ENCODE measurements at regions not wholly inside any gene's neighbourhood (a gene's known extent, or its start where the extent isn't known, plus 50 kb on each side); places are given as distances from the start of the nearest gene placed in this dataset.
A peak's percentile ranks its signal among the peaks of the same experiment; 100 is the strongest.
"Not testable (repeated sequence)": the region's sequence is repeated elsewhere in the genome, so short reads cannot be mapped to it uniquely, and the experiment has no call there.

GRCh38 chr3:139116631-139117030 lies 71.9 kb upstream of the PRR23C start:
- H3K4me1 ChIP-seq (ENCODE audit: control extremely low read depth in 1 of 4, control insufficient read depth in 4 of 4, insufficient read depth in 4 of 4, low read length in 3 of 4): peaks cover 2 to 24% (median 22%) of the 10 kb centered on the region in 4 experiments
- H3K27me3 ChIP-seq (replicated peaks in 2 of 5; ENCODE audit: control insufficient read depth in 4 of 5, insufficient read depth in 5 of 5, low read length in 4 of 5); POLR2A ChIA-PET; H3K27ac ChIP-seq (ENCODE audit: insufficient read depth in 1 of 2, low read depth in 1 of 2, low read length in 2 of 2, poor library complexity in 1 of 2, severe bottlenecking in 2 of 2); DNase-seq; H3K4me3 ChIP-seq (ENCODE audit: control insufficient read depth in 1 of 7, extremely low read depth in 1 of 7, insufficient read depth in 4 of 7, low read depth in 2 of 7, low read length in 6 of 7); H3K9me3 ChIP-seq (ENCODE audit: control extremely low read depth in 1 of 5, control insufficient read depth in 4 of 5, insufficient read depth in 2 of 5, low read depth in 1 of 5, low read length in 4 of 5); H3K36me3 ChIP-seq (ENCODE audit: control insufficient read depth in 4 of 4, insufficient read depth in 4 of 4, low read length in 3 of 4); CTCF ChIA-PET: not testable (repeated sequence)
- 96% methylated on average over 3 of the region's 7 CpGs for WGBS (ENCODE audit: insufficient coverage)

DNA sequence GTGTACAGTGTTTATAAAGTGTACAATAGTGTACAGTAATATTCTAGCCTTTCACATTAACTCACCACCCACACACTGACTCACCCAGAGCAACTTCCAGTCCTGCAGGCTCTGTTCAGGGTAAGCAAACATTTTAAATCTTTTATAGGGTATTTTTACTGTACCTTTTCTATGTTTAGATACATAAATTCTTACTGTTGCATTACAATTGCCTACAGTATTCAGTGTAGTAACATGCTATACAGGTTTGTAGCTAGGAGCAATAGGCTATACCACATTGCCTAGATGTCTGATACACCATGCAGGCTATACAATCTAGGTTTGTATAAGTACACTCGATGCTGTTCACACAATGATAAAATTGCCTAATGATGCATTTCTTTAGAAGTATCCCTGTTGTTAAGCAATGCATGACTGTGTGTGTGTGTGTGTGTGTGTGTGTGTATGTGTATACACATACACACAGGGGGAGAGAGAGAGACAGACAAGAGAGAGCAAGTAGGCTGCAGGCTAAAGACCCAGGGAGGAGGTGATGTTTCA lies 72.5 kb upstream of the PRR23C start:
- DNase-seq: peak in 2 of 3 donors; percentile 19 to 28

GRCh38 chr3:139117883-139118760 lies 73.4 kb upstream of the PRR23C start:
- ChIA-PET POLR2A (no interaction called here), CTCF (interaction anchor here (2.2 kb wide), 1 partner anchor 8 kb away, joined by 8 read pairs; no protein-coding TSS in a partner anchor)
- H3K4me1 ChIP-seq (ENCODE audit: control extremely low read depth in 1 of 4, control insufficient read depth in 4 of 4, insufficient read depth in 4 of 4, low read length in 3 of 4): peaks cover 5 to 31% (median 22%) of the 10 kb centered on the region in 4 experiments
- H3K27ac ChIP-seq (ENCODE audit: insufficient read depth in 1 of 2, low read depth in 1 of 2, low read length in 2 of 2, poor library complexity in 1 of 2, severe bottlenecking in 2 of 2): no peak overlapping the region
- H3K36me3 ChIP-seq (ENCODE audit: control insufficient read depth in 4 of 4, insufficient read depth in 4 of 4, low read length in 3 of 4): no peaks in the 10 kb centered on the region
- no peak overlapping the region for H3K4me3 ChIP-seq (ENCODE audit: control insufficient read depth in 1 of 7, extremely low read depth in 1 of 7, insufficient read depth in 4 of 7, low read depth in 2 of 7, low read length in 6 of 7)
- WGBS (ENCODE audit: insufficient coverage): 96% methylated on average over 7 of the region's 7 CpGs
- no peaks in the 10 kb centered on the region for H3K27me3 ChIP-seq (replicated peaks in 2 of 5; ENCODE audit: control insufficient read depth in 4 of 5, insufficient read depth in 5 of 5, low read length in 4 of 5)
- no peak for DNase-seq
- H3K9me3 ChIP-seq (ENCODE audit: control extremely low read depth in 1 of 5, control insufficient read depth in 4 of 5, insufficient read depth in 2 of 5, low read depth in 1 of 5, low read length in 4 of 5): no peaks in the 10 kb centered on the region

More for the DNA sequence above, 72.5 kb upstream of the PRR23C start:
- no peaks in the 10 kb centered on the region for H3K9me3 ChIP-seq (ENCODE audit: control extremely low read depth in 1 of 5, control insufficient read depth in 4 of 5, insufficient read depth in 2 of 5, low read depth in 1 of 5, low read length in 4 of 5)
- H3K27ac ChIP-seq (ENCODE audit: insufficient read depth in 1 of 2, low read depth in 1 of 2, low read length in 2 of 2, poor library complexity in 1 of 2, severe bottlenecking in 2 of 2): no peak overlapping the region
- no peaks in the 10 kb centered on the region for H3K36me3 ChIP-seq (ENCODE audit: control insufficient read depth in 4 of 4, insufficient read depth in 4 of 4, low read length in 3 of 4)
- no peak overlapping the region for H3K4me3 ChIP-seq (ENCODE audit: control insufficient read depth in 1 of 7, extremely low read depth in 1 of 7, insufficient read depth in 4 of 7, low read depth in 2 of 7, low read length in 6 of 7)
- ChIA-PET CTCF (no interaction called here), POLR2A (no interaction called here)
- WGBS (ENCODE audit: insufficient coverage): no CpG with 5 or more reads among the region's 1 CpG
- H3K27me3 ChIP-seq (replicated peaks in 2 of 5; ENCODE audit: control insufficient read depth in 4 of 5, insufficient read depth in 5 of 5, low read length in 4 of 5): no peaks in the 10 kb centered on the region
- H3K4me1 ChIP-seq (ENCODE audit: control extremely low read depth in 1 of 4, control insufficient read depth in 4 of 4, insufficient read depth in 4 of 4, low read length in 3 of 4): peaks cover 4 to 24% (median 22%) of the 10 kb centered on the region in 4 experiments

DNA sequence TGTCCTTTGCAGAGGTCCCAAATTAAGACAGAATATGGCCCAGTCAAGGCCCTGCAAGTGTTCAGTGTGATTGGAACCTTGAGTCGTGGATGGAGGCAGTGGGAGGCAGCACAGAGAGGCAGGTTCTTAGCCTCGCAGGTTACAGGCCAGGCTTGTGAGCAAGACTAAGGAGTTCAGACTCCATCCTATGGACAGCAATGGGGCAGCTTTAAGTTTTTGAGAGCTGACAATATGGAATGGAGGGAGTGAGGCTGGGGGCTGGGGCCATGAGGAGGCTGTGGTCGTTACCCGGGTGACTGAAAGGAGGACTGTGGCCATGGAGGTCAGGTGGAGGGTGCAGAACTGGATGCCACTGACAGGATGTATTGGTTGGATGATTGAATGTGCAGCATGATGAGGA lies 74.1 kb upstream of the PRR23C start:
- CTCF ChIA-PET: interaction anchor here (2.2 kb wide), 1 partner anchor 9 kb away, joined by 8 read pairs; no protein-coding TSS in a partner anchor
- no peaks in the 10 kb centered on the region for H3K9me3 ChIP-seq (ENCODE audit: control extremely low read depth in 1 of 5, control insufficient read depth in 4 of 5, insufficient read depth in 2 of 5, low read depth in 1 of 5, low read length in 4 of 5)
- no peak overlapping the region for H3K27ac ChIP-seq (ENCODE audit: insufficient read depth in 1 of 2, low read depth in 1 of 2, low read length in 2 of 2, poor library complexity in 1 of 2, severe bottlenecking in 2 of 2)
- 98% methylated on average over 4 of the region's 4 CpGs for WGBS (ENCODE audit: insufficient coverage)
- no peak overlapping the region for H3K4me3 ChIP-seq (ENCODE audit: control insufficient read depth in 1 of 7, extremely low read depth in 1 of 7, insufficient read depth in 4 of 7, low read depth in 2 of 7, low read length in 6 of 7)
- no peaks in the 10 kb centered on the region for H3K27me3 ChIP-seq (replicated peaks in 2 of 5; ENCODE audit: control insufficient read depth in 4 of 5, insufficient read depth in 5 of 5, low read length in 4 of 5)
- H3K36me3 ChIP-seq (ENCODE audit: control insufficient read depth in 4 of 4, insufficient read depth in 4 of 4, low read length in 3 of 4): no peaks in the 10 kb centered on the region
- no peak for DNase-seq
- H3K4me1 ChIP-seq (ENCODE audit: control extremely low read depth in 1 of 4, control insufficient read depth in 4 of 4, insufficient read depth in 4 of 4, low read length in 3 of 4): peaks cover 5 to 38% (median 27%) of the 10 kb centered on the region in 4 experiments
- POLR2A ChIA-PET: no interaction called here

GRCh38 chr3:139119331-139120025 lies 74.8 kb upstream of the PRR23C start:
- peaks cover 5 to 38% (median 27%) of the 10 kb centered on the region in 4 experiments for H3K4me1 ChIP-seq (ENCODE audit: control extremely low read depth in 1 of 4, control insufficient read depth in 4 of 4, insufficient read depth in 4 of 4, low read length in 3 of 4)
- no peak for DNase-seq
- CTCF ChIA-PET: interaction anchor here (2.2 kb wide), 1 partner anchor 9 kb away, joined by 8 read pairs; no protein-coding TSS in a partner anchor
- WGBS (ENCODE audit: insufficient coverage): 90% methylated on average over 1 of the region's 1 CpG
- H3K36me3 ChIP-seq (ENCODE audit: control insufficient read depth in 4 of 4, insufficient read depth in 4 of 4, low read length in 3 of 4): no peaks in the 10 kb centered on the region
- no peaks in the 10 kb centered on the region for H3K27me3 ChIP-seq (replicated peaks in 2 of 5; ENCODE audit: control insufficient read depth in 4 of 5, insufficient read depth in 5 of 5, low read length in 4 of 5)
- POLR2A ChIA-PET: no interaction called here
- H3K9me3 ChIP-seq (ENCODE audit: control extremely low read depth in 1 of 5, control insufficient read depth in 4 of 5, insufficient read depth in 2 of 5, low read depth in 1 of 5, low read length in 4 of 5): no peaks in the 10 kb centered on the region
- H3K27ac ChIP-seq (ENCODE audit: insufficient read depth in 1 of 2, low read depth in 1 of 2, low read length in 2 of 2, poor library complexity in 1 of 2, severe bottlenecking in 2 of 2): no peak overlapping the region
- H3K4me3 ChIP-seq (ENCODE audit: control insufficient read depth in 1 of 7, extremely low read depth in 1 of 7, insufficient read depth in 4 of 7, low read depth in 2 of 7, low read length in 6 of 7): no peak overlapping the region

GRCh38 chr3:139120086-139121056 lies 75.7 kb upstream of the PRR23C start:
- Histone ChIP-seq H3K36me3 (ENCODE audit: control insufficient read depth in 4 of 4, insufficient read depth in 4 of 4, low read length in 3 of 4) (no peaks in the 10 kb centered on the region), H3K27ac (ENCODE audit: insufficient read depth in 1 of 2, low read depth in 1 of 2, low read length in 2 of 2, poor library complexity in 1 of 2, severe bottlenecking in 2 of 2) (no peak overlapping the region), H3K4me1 (ENCODE audit: control extremely low read depth in 1 of 4, control insufficient read depth in 4 of 4, insufficient read depth in 4 of 4, low read length in 3 of 4) (peaks cover 5 to 38% (median 27%) of the 10 kb centered on the region in 4 experiments), H3K9me3 (ENCODE audit: control extremely low read depth in 1 of 5, control insufficient read depth in 4 of 5, insufficient read depth in 2 of 5, low read depth in 1 of 5, low read length in 4 of 5) (no peaks in the 10 kb centered on the region), H3K4me3 (ENCODE audit: control insufficient read depth in 1 of 7, extremely low read depth in 1 of 7, insufficient read depth in 4 of 7, low read depth in 2 of 7, low read length in 6 of 7) (peak overlapping the region in 2 of 7 experiments; percentile 25 to 40), H3K27me3 (replicated peaks in 2 of 5; ENCODE audit: control insufficient read depth in 4 of 5, insufficient read depth in 5 of 5, low read length in 4 of 5) (no peaks in the 10 kb centered on the region)
- ChIA-PET POLR2A (no interaction called here), CTCF (interaction anchor here (0.8 to 2.2 kb wide), 4 partner anchors 8 to 208 kb away, joined by 3 to 9 read pairs (median 6); no protein-coding TSS in a partner anchor)
- peak in 2 of 3 donors; percentile 50 to 56 for DNase-seq
- 64% methylated on average over 8 of the region's 9 CpGs for WGBS (ENCODE audit: insufficient coverage)

Data from common myeloid progenitor, CD34-positive (primary cell).